NCI-H146 treated with DMSO at 0.1 percent for 48 hours (cell line): ENCODE measurements at regions not wholly inside any gene's neighbourhood (a gene's known extent, or its start where the extent isn't known, plus 50 kb on each side); places are given as distances from the start of the nearest gene placed in this dataset.
A peak's percentile ranks its signal among the peaks of the same experiment; 100 is the strongest.

ENCODE experiments used
- DNase-seq: peaks from one replicate; lab custom pipeline; 2025; ENCODE audit not compliant: unreplicated experiment; lab: John Stamatoyannopoulos, UW

DNA sequence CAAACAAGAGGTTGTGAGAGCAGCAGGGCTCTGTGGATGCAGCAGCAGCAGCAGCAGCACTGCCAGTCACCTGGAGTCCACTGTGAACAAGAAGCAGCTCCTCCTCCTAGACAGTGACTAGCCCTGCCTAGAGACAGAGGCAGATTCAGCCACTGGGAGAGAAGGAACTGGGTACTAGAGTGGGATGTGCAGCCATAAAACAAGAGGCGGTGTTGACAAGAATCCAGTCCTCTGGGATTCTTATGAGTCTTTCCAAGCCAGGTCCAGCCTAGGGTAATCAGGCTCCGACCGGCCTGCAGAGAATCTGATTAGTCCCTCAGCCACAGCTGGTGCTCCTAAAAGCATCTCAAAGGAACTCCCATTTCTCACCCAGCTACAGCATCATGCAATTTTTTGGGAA lies 83.9 kb upstream of the USP47 start:
- no peak for DNase-seq

DNA sequence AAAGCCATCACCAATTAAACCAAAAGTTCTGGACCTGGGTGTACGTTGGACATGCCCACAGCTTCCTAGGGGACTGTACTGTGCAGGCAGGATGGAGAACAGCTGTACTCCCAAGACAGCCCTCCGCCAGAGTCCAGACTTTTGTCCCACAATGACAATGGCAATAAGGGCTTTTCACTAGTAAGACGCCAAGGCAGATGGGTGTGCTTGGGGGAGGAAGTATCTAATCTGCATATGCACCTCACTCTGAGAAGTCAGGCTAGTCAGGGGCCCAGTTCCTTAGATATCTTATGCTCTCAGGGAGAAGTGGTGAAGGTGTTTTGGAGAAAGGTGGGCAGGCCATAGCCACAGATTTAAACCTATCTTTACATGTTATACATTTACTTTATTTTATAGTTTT lies 85.1 kb upstream of the USP47 start:
- no peak for DNase-seq

DNA sequence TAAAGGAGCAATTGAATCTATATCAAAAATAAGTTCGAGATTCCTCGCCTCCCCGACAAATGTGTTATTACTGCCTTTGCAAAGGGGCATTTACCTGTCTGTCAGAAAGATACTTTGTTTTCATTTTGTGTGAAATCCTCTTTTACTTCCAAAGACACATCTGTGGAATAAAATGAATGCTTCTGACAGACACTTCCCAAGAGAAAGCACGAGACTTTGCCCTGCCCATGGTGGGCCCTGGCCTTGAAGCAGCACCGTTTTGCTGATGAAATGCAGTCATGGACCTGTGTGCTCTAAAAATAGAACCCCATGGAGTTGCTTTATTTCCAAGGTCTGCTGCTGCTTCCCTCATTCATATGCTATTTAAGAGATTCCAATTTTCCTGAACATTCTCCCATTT lies 85.9 kb upstream of the USP47 start:
- DNase-seq = no peak

DNA sequence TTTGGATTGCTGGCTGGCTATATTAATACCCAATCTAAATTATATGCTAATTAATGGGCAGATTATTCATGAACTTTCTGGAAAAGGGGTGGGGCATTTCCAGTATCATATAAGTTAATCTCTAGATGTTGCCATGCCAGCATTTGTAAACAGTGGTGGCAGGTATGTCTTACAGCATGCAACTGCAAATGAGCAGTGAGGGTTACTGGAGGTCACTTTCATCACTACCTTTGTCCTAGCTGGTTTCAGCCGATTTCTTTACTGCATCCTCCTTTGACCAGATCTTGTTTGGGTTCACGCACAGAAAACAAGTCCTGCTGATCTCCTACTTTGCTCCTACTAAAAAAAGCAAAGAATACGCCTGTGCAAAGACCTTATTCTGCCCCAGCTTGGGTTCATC lies 89.1 kb upstream of the USP47 start:
- no peak for DNase-seq

DNA sequence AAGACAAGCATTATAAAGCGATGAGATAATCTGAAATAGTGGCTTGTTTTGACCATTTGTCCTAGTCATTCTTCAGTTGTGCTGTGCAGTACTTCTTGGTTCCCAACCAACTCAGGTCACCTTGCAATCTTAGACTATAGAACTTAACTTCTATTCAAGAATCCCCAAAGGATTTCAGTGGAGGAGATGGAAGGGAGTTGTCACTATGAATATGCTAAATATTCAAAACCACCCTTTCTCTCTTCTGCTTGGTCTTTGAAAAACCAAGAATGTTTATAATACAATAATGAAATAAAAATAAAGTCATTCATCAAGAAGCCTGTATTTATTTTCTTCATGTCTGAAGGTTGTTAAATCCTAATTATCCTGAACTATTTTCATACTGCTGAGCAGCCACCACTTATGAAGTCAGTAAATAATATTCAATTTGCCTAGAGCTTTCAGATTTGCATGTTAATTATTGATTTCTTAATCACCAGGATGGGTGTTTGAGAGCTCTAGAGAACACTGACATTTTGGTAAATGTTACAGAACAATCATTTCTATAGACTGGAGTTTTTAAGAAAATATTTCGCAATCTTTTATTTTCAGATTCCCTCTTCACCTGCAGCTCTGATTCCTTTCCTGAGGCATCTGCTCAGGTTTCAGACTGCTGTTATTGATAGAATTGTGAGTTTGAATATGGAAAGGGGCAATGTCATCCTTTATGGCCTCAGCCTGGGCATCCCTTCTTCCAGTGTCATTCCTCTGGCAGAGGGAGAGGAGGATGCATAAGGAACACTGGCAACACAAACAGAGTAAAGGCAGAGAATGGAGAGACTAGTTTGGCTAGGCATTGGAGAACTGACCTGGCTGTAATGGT lies 91.5 kb upstream of the USP47 start:
- no peak for DNase-seq

DNA sequence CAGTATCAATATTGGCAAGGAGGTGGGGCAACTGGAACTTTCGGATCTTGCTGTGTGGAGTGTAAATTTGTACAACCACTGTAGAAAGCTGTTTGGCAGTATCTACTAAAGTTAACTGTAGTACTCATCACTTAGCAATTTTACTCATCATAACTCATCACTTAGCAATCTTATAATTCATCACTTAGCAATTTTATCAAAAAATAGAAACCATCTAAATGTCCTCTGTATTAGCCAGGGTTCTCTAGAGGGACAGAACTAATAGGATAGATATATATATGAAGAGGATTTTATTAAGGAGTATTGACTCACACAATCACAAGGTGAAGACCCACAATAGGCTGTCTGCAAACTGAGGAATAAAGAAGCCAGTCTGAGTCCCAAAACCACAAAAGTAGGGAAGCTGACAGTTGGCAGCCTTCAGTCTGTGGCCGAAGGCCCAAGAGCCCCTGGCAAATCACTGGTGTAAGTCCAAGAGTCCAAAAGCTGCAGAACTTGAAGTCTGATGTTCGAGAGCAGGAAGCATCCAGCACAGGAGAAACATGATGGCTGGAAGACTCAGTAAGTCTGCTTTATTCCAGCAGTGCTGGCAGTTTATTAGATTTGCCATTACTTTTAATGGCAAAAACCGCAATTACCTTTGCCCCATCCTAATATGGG lies 92.9 kb upstream of the USP47 start:
- no peak for DNase-seq

DNA sequence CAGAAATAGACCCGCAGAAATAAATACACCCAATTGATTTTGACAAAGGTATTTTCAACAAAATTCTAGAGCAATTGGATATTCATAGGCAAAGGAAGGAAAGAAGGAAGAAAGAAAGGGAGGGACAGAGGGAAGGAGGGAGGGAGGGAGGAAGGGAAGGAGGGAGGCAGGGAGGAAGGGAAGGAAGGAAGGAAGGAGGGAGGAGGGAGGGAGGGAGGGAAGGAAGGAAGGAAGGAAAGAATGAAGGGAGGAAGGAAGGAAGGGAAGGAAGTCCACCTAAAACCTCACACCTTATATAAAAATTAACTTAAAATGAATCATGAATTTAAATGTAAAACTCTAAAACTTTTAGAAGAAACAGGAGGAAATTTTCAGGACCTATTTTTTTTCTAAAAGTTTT lies 94.2 kb upstream of the USP47 start:
- no peak for DNase-seq

DNA sequence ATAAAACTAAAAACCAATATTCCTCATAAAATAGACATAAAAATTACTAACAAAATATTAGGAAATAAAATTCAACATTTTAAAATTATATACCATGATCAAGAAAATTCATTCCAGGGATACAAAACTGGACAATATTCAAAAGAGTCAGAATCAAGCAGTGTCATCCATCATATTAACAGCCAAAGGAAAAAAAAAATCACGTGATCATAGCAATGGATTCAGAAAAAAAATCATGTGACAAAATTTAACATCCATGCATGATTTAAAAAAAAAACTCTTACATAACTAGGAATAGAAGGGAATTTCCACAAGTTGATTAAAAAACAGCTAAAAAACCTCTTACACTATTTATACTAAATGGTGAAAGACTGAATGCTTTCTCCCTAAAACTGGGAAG lies 95.3 kb upstream of the USP47 start:
- no peak for DNase-seq

DNA sequence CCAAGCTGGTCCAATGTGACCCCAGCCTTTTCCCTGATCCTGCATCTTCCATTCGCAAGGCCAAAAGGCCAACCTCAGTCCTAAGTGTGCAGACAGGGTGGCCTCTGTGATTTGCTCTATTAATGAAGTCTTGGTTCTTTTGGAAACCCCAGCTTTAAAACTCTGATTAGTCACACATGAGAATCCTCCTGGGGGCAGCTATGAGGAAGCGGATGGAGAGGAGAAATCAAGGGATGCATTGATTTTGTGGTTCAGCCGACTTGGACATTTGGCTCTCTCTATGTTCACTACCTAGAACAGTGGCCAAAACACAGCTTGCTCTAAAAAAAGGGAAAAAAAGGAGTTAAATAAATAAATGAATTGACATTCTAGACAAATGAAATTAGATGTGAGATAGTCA lies 98.6 kb upstream of the USP47 start:
- no peak for DNase-seq

DNA sequence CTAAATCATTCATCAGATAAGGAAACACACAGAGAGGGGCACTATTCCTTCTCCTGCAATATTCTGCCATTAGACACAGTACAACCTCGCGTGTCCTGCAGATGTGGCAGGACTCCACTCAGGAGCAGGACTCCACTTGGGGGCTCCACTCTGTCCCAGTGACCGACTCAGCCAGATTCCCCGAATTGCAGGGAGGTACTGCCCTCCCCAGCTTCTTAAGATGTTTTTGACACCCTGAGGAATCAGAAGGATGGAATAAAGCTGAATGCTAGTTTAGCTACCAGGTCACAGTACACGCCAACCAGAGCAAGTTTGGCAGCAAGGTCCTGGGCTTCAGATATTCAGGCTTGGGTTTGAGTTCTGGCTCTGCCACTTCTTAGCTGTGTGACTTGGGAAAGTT lies 99.3 kb upstream of the USP47 start:
- no peak for DNase-seq

DNA sequence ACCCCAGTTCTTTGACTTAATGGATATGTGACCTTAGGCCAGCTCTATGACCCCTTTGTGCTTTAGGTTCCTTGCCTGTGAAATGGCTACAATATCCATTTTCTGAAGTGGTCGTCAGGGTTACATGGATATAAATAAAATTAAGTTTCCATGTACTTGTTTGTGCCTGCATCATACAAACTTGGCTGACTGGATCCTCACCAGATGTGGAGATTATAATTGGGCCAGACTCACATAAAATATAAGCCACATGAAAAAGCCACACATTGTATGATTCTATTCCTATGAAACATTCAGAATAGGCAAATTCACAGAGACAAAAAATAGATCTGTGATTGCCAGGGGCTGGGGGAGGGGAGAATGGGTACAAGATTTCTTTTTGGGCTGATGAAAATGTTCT lies 100.9 kb upstream of the USP47 start:
- DNase-seq = no peak

DNA sequence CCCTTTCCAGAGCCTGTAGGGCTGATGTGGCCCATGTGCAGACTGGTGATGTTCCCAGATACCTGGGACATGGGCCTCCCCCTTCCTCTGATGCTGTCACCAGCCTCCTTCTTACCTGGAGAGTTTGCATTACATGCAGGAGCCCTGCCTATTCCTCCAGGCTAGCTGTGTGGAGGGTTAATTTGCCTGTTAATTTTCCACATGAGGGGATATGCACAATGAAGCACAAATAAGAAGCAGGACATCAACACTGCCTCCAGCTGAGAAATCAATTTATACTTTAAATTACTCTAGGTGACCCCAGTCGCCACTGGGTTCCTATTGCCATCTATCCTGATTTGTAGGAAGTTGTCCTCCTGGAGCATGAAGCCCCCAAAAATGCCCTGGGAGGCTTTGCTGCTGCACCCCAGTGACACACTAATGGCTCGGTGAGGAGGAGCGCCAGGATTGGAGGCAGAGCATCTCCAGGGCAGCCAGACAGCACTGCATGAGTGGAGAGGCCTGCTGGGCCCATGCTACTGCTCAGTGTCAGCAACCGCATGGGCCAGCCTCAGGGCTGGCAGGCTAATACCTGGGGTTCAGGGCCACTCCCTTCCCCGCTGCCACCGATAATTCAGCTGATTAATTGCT lies 101.6 kb upstream of the USP47 start:
- peak; percentile 94 for DNase-seq

DNA sequence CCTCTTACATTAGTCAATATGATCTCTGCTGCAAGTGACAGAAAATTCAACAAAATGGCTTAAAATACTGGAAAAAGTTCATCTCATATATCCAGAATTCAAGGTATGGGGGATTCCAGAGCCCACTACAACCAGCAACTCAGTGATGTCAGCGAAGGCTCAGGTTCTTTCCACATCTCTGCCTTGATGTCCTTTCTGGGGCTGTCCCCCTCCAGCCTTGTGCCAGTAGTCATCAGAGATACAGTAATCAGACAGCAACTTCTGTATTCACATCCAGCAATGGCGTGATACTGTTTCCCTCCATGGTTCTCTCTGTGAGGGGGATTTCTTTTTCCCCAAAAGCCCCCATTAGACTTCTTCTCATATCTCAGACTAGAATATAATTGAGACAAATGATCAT lies 103.4 kb upstream of the USP47 start:
- DNase-seq = no peak

DNA sequence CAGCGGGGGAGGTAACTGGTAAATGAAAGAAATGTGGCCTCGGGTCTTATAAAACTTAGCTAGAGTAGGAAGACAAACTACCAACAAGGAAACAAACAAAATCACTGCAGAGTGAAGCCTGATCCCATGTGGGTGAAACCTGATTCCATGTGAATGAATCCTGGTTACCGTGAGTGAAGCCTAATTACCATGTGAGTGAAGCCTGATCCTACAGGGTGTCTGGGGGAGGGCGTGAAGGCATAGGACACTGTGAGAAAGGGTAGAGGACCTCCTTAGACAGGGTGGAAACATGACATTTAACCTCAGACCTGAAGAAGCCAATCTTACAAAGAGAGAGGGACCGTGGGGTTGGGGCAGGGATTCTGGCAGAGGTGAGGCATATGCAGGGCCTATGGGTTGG lies 106.2 kb upstream of the USP47 start:
- DNase-seq = no peak

DNA sequence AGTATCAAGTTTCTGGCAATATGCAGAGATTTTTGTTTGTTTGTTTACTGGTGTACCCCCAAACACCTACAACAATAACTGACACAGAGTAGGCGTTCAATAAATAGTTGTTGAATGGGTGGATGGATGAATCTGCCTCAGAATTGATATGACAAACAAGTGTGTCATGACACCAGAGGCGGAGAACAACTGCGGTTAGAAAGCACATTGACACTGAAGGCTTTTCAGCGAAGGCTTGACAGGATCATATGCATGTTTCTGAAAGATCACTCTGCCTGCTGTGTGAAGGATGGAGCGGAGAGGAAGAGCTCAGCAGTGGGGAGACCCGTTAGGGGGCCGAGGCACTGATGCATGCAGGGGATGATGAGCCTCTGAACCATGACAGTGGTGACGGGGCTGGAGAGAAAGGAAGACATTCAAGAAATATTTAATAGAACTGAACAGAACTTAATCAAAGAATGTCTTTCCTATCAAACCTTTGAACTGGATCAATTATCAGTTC lies 108.5 kb upstream of the USP47 start:
- DNase-seq = no peak

DNA sequence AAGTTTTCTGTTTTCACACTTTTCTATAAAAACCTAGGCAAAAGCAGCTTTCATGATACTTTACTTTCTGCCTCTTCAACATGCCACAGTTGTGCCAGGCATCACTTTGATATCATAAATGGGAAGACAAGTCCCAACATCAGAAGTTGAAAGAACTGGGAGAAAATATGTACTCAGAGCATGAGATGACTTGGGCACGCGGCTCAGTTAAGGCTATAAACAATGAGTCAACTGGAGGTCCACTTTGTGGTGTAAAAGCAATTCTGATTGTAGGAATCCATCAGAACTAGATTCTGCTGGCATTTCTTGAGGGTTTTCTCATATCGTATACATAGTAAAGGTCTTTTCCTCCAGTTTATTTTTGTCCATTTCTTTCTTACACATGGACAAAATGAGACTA lies 109.7 kb upstream of the USP47 start:
- DNase-seq = no peak

DNA sequence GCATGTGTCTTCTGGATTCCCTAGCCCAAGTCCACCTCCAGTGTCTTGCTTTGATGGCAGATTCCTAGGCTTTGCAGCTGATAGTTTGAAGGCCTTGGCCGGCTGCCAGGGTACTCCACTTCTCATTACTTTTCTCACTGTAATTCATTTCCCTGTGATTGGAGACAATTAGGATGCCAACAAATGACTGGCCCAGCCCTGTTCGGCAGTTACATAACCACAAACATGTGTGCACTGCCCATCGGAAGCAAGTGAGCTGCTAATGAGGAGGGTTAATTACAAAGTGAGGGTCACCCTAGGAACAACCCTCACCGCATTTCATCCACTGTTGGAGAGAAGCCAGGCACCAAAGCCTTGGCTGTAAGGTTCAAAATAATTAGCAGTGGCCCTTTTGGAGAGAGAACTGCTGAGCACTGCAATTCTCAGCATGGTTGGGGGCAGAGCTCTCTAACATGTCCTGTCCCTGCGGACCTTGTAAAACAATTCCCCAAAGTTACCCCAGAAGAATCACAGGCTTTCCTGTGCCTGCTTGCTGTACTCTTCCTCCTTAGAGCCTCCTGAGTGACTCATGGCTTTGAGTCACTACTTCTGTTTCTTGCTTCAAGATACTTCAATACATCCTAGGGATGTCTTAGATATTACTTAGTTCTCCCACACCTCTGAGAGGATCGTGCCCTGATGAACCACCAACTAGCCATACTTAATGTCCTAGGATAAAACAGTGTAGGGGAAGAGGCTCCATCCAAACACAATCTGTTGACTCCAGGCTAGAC lies 109.7 kb upstream of the GALNT18 start:
- peak; percentile 14 for DNase-seq

DNA sequence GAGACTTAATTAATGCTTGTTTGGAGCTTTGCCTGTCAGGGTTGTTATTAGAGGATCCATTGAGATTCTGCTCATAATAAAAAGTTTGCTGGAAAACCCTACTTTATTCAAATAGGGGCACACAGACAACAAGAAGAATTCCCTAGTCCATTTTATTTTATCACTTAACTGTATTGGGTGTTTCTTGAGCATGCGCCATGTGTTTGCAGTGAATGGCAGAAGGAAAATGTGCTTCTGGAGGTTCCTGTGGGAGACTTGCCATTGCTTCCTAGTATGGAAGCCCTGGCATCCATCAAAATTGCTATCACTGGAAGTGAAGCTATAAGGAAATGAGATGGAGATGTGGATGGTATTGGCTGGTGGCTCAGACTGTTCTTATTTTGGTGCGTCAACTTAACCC lies 106.6 kb upstream of the GALNT18 start:
- no peak for DNase-seq

DNA sequence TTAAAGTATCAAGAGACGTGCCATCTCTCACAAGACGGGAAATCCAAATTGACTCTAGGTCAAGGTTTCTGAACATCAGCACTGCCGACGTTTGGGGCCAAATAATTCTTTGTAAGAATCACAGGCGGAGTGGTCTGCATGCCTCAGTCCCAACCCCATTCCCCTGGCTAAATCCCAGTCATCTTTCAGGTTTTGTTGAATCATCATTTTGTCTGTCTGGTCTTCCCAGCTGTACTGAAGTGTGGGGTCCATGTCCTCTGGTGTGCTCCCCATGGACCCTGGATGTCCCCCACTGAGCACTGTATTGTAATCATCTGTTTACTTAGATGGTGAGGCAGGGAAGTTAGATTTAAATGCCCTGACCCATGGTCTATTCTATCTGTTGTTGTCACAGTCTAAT lies 103.6 kb upstream of the GALNT18 start:
- DNase-seq = no peak

DNA sequence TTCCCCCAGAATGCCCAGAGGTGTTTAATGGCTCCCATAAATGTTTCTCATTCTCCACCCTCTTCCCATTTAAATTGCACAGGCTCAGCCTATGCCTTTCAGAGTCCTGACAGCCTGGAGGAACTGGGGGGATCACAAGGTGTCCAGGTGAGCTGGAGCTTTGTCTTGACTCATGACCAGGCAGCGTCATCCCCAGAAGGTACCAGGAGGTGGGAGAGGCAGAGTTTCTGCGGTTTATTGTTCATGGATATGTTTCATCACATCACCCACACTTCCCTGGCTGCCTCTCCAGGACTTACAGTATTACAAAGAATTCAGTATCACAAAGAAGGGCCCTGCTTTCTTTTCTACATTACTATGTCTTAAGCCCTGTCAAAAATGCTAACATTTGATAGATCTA lies 103.2 kb upstream of the GALNT18 start:
- DNase-seq = no peak

DNA sequence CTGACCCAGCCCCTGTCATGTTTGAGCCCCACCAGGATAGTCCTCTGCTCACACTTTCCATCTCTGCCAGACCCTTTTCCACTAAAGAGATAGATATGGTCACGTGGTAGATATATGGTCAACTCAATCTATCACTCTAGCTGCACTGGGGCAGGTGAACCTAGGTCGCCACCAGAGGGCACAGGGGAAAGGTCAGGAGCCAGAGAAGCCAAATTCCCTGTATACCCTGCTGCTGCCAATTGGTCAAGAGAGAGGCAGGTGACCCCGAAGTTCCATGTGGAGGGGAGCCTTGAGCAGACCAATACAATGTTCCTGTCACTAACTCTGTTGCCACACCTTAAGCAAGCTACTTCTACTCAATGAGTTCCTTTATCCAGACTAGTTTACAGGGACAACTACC lies 101.1 kb upstream of the GALNT18 start:
- no peak for DNase-seq
